Gastroesophageal sphincter (tissue), 4 donors: ENCODE measurements at regions not wholly inside any gene's neighbourhood (a gene's known extent, or its start where the extent isn't known, plus 50 kb on each side); places are given as distances from the start of the nearest gene placed in this dataset.
A peak's percentile ranks its signal among the peaks of the same experiment; 100 is the strongest.

Source experiments
- ATAC-seq: fragments of 150-250 bp; one replicate; pipeline ENCODE4 v1.9.1; 2016; ENCODE audit warnings: mild to moderate bottlenecking, moderate library complexity
- H3K27ac ChIP-seq, 4 donors: fragments of 200-600 bp; sonication (generic) in 3 of 4; 1 replicate in 3 of 4; 2 replicates in 1 of 4; pipeline ENCODE4 v1.5.1; 2016 to 2019
- H3K27me3 ChIP-seq: fragments of 200-600 bp; sonication (generic); one replicate; pipeline ENCODE4 v1.5.1; 2019
- H3K36me3 ChIP-seq, 2 donors: fragments of 200-600 bp; sonication (generic); one replicate each; pipeline ENCODE4 v1.5.1; 2019; ENCODE audit warnings: control low read depth in 1 of 2
- H3K4me1 ChIP-seq, 3 donors: fragments of 200-600 bp; sonication (generic); 1 replicate in 2 of 3; 2 replicates in 1 of 3; pipeline ENCODE4 v1.5.1; 2016 to 2019; ENCODE audit warnings: control low read depth in 2 of 3
- H3K4me3 ChIP-seq, 2 donors: fragments of 200-600 bp; sonication (generic); one replicate each; pipeline ENCODE4 v1.5.1; 2019; ENCODE audit warnings: mild to moderate bottlenecking in 1 of 2, moderate library complexity in 1 of 2
- H3K9me3 ChIP-seq, 3 donors: fragments of 200-600 bp; sonication (generic); one replicate each; pipeline ENCODE4 v1.5.1; 2017 to 2019; ENCODE audit warnings: control low read depth in 2 of 3
- CTCF ChIP-seq, 4 experiments: fragments of 200-600 bp in 2 of 4; fragments of 450-650 bp in 2 of 4; sonication (generic) in 1 of 4; IDR thresholded peaks; one replicate each; pipeline ENCODE4 v1.5.1; 2017 to 2019; ENCODE audit warnings: antibody characterized with exemption in 4 of 4, mild to moderate bottlenecking in 2 of 4, moderate library complexity in 2 of 4
- EP300 ChIP-seq: sonication (generic); formaldehyde crosslinking; IDR thresholded peaks from one replicate; pipeline ENCODE4 v1.6.1; 2017; ENCODE audit warnings: antibody characterized with exemption, mild to moderate bottlenecking
- POLR2A ChIP-seq, 2 donors: fragments of 450-650 bp; IDR thresholded peaks; one replicate each; pipeline ENCODE4 v1.6.1; 2017; ENCODE audit warnings: antibody characterized with exemption in 2 of 2, mild to moderate bottlenecking in 2 of 2, moderate library complexity in 1 of 2
- POLR2AphosphoS5 ChIP-seq: sonication (generic); formaldehyde crosslinking; IDR thresholded peaks from one replicate; pipeline ENCODE4 v1.6.1; 2017; ENCODE audit warnings: antibody characterized with exemption
- whole genome bisulfite sequencing, 2 donors: methylation state at CpG; one replicate each; pipeline ENCODE4 v1.1.5; 2018; ENCODE audit warnings: low coverage in 1 of 2; 5-methylcytosine and 5-hydroxymethylcytosine counted together

- Histone ChIP-seq H3K4me1 (peaks cover 0 to 20% (median 0%) of the 10 kb centered on the region in 3 donors), H3K9me3 (no peaks in the 10 kb centered on the region), H3K27ac (no peak overlapping the region), H3K27me3 (no peaks in the 10 kb centered on the region), H3K36me3 (no peaks in the 10 kb centered on the region), H3K4me3 (no peak overlapping the region)
- TF ChIP-seq POLR2AphosphoS5 = no peak
- no peak for TF ChIP-seq CTCF (IDR thresholded peaks at IDR 0.05)
- TF ChIP-seq POLR2A (IDR thresholded peaks at IDR 0.05) = no peak
- no peak for TF ChIP-seq EP300
- ATAC-seq = no peak
- 76 to 80% methylated on average over 6 of the region's 6 CpGs for WGBS, 2 donors
Measured at GRCh38 chr2:60219536-60219935, 333.9 kb downstream of the BCL11A start.

GRCh38 chr2:60216452-60216995 is 336.9 kb downstream of the BCL11A start:
- Histone ChIP-seq H3K27ac (peak overlapping the region in 1 of 4 donors; percentile 27), H3K27me3 (no peaks in the 10 kb centered on the region), H3K9me3 (no peaks in the 10 kb centered on the region), H3K4me1 (peaks cover 0 to 32% (median 0%) of the 10 kb centered on the region in 3 donors), H3K4me3 (no peak overlapping the region), H3K36me3 (no peaks in the 10 kb centered on the region)
- TF ChIP-seq POLR2A (IDR thresholded peaks at IDR 0.05) (no peak), POLR2AphosphoS5 (no peak), EP300 (no peak), CTCF (IDR thresholded peaks at IDR 0.05) (no peak)
- no peak for ATAC-seq
- 50 to 71% methylated on average over 2 of the region's 4 CpGs for WGBS, 2 donors

GRCh38 chr2:60215386-60215901 is 338.0 kb downstream of the BCL11A start:
- ATAC-seq = no peak
- Histone ChIP-seq H3K4me3 (no peak overlapping the region), H3K36me3 (no peaks in the 10 kb centered on the region), H3K4me1 (peaks cover 0 to 32% (median 0%) of the 10 kb centered on the region in 3 donors), H3K27ac (peak overlapping the region in 1 of 4 donors; percentile 27), H3K9me3 (no peaks in the 10 kb centered on the region), H3K27me3 (no peaks in the 10 kb centered on the region)
- TF ChIP-seq CTCF (IDR thresholded peaks at IDR 0.05) (no peak), POLR2AphosphoS5 (peak; percentile 22)
- 25 to 29% methylated on average over 7 of the region's 17 CpGs for WGBS, 2 donors

DNA sequence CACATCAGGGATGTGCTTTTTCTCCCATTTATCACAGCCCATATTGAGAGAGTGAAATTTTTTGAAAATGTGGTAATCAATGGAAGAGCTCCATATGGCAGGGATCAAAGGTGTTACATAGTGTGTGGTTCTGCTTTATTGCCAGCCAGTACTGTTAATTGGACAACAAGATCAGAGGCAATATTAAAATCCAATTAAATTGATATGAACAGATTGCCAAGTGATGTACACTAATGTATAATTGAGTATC is 338.9 kb downstream of the BCL11A start:
- no peaks in the 10 kb centered on the region for H3K9me3 ChIP-seq
- no peak for ATAC-seq
- peaks cover 0 to 32% (median 0%) of the 10 kb centered on the region in 3 donors for H3K4me1 ChIP-seq
- H3K4me3 ChIP-seq = no peak overlapping the region
- no peaks in the 10 kb centered on the region for H3K27me3 ChIP-seq
- no peaks in the 10 kb centered on the region for H3K36me3 ChIP-seq
- TF ChIP-seq POLR2AphosphoS5 (no peak), EP300 (no peak), POLR2A (IDR thresholded peaks at IDR 0.05) (no peak), CTCF (IDR thresholded peaks at IDR 0.05) (no peak)
- H3K27ac ChIP-seq = no peak overlapping the region

DNA sequence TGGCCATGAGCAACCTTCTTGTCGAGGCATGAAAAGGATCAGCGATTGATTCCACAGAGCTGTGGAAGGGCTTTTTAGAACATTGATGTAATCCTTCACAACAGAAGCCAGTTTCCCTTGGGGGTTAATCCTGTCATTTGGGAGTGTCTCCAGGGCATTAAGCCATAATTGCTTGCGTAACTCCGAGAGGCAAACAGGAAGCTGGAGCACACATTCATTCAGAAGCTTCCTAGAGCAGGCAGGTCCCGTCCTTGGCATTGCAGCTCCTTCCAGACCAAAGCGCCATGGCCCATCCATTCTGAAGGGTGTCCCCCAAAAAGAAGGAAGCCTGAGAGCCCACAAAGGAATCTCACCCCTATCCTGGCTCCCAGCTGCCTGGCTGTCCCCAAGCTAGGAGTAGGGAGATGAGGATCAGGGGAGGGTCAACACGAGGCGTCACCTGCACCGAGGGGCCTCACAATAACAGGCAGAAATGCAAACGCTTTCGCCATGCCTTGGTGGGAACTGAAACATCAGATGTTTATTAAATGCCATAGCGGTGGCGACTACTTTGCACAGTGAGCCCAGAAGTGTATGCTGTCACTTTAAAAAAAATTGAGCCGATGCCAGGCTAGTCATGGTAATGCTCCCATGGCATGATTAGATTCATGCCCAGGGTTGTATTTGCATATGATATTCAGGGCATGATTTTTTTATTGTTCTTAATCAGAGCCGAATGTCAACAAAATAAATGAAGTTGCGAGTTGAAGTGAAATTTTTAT is 339.4 kb downstream of the BCL11A start:
- H3K27ac ChIP-seq = no peak overlapping the region
- no peaks in the 10 kb centered on the region for H3K36me3 ChIP-seq
- no peak overlapping the region for H3K4me3 ChIP-seq
- peak; percentile 48 for ATAC-seq
- WGBS, 2 donors = 83 to 87% methylated on average over 9 to 11 of the region's 16 CpGs
- H3K9me3 ChIP-seq = no peaks in the 10 kb centered on the region
- H3K4me1 ChIP-seq = peaks cover 0 to 32% (median 0%) of the 10 kb centered on the region in 3 donors
- H3K27me3 ChIP-seq = no peaks in the 10 kb centered on the region
- TF ChIP-seq CTCF (IDR thresholded peaks at IDR 0.05) (no peak), POLR2AphosphoS5 (peak; percentile 76)
